Mammary epithelial cell (primary cell): ENCODE measurements at regions not wholly inside any gene's neighbourhood (a gene's known extent, or its start where the extent isn't known, plus 50 kb on each side); places are given as distances from the start of the nearest gene placed in this dataset.

ENCODE experiments used
- EZH2 ChIP-seq: IDR thresholded peaks from 2 replicates; pipeline ENCODE4 v1.6.1; 2012; ENCODE audit warnings: low read length, inconsistent platforms, borderline replicate concordance
- TF ChIP-seq, protein P1 (sequence below), 2 donors: IDR thresholded peaks in 1 of 2; conservative IDR thresholded peaks in 1 of 2; 2 replicates each; pipeline ENCODE4 v1.5.1; 2011 to 2012; ENCODE audit warnings: inconsistent platforms in 2 of 2, low read length in 2 of 2, mild to moderate bottlenecking in 2 of 2, control low read depth in 1 of 2, low read depth in 1 of 2; ENCODE audit not compliant: insufficient read depth in 1 of 2; ENCODE audit errors: extremely low read depth in 1 of 2

DNA sequence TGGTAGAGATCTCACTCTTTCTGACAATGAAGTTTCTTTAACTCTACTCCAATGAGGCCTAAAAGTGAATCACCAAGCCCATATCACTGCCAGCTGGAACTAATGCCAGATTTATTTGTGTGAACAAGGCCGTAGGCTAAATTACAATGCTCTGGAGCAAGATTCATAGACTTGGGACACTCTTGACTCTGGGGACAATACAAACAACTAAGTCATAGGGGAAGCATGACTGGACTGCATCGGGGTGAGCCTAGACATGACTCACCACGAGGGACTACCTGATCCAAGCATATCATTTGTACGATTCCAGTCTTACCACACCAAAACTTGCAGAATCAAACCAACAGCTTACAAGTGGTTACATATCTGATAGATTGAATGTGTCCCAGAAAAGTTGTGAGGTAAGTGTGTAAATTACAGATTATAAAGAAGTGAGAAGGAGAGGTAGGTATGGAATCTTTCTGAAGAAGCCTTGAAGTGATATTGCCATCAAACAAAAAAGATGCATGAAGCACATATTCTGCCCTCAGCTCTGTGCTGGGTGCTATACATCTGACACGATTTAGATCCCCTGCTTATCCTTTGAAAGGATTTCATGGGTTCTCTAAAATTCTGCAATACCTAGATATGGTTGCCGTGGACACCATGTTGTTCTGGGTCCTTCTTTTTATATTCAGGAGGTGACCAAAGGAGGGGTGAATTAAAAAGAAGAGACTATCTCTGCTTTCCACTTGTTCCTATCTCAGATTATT is 199.3 kb upstream of the PDE4D start:
- TF ChIP-seq, protein P1, sequence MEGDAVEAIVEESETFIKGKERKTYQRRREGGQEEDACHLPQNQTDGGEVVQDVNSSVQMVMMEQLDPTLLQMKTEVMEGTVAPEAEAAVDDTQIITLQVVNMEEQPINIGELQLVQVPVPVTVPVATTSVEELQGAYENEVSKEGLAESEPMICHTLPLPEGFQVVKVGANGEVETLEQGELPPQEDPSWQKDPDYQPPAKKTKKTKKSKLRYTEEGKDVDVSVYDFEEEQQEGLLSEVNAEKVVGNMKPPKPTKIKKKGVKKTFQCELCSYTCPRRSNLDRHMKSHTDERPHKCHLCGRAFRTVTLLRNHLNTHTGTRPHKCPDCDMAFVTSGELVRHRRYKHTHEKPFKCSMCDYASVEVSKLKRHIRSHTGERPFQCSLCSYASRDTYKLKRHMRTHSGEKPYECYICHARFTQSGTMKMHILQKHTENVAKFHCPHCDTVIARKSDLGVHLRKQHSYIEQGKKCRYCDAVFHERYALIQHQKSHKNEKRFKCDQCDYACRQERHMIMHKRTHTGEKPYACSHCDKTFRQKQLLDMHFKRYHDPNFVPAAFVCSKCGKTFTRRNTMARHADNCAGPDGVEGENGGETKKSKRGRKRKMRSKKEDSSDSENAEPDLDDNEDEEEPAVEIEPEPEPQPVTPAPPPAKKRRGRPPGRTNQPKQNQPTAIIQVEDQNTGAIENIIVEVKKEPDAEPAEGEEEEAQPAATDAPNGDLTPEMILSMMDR (conservative IDR thresholded peaks at IDR 0.05 in 1 of 2, IDR thresholded peaks at IDR 0.05 in 1 of 2; ENCODE audit: extremely low read depth in 1 of 2, insufficient read depth in 1 of 2, low read depth in 1 of 2, low read length in 2 of 2): no peak
- no peak for TF ChIP-seq EZH2
